Putamen (tissue), 1 donor: ENCODE measurements at regions not wholly inside any gene's neighbourhood (a gene's known extent, or its start where the extent isn't known, plus 50 kb on each side); places are given as distances from the start of the nearest gene placed in this dataset.
"Not testable (repeated sequence)": the region's sequence is repeated elsewhere in the genome, so short reads cannot be mapped to it uniquely, and the experiment has no call there.

Experiments
- DNase-seq: peaks from one replicate; pipeline ENCODE4 v3.0.0-alpha.2; 2016; ENCODE audit warnings: low spot score

DNA sequence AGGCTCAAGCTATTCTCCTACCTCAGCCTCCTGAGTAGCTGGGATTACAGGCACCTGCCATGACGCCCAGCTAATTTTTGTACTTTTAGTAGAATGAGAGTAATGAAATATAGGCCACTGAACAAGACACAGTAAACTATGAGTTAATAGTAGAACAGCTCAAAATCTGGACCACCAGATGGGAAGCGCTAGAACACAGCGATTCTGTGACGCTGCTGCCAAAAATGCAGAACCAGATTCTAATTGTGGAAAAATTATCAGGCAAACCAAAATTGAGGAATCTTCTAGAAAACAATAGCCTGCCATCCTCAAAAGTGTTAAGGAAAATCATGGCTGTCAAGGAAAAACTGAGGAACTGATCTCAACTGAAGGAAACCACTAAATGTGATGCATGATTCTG, 111.4 kb upstream of the TIAM1 start:
- DNase-seq: no peak

DNA sequence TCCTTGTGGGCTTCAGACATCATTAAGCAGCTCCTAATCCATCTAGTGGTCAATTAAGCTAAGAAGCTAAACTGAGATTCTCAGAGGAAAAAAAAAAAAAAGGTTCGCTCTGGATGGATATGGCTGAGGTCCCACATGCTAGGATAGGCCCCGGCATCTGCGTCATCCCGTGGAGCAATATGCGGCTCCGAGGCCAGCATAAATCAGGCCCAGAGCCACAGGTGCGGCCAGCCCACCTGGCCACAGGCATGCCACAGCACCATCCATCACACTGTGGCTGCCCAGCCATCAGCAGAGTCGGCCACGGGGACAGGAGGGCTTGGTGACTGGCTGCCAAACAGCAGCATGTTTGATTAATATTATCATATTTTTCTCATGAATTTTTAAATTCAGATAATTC, 106.9 kb upstream of the TIAM1 start:
- no peak for DNase-seq

DNA sequence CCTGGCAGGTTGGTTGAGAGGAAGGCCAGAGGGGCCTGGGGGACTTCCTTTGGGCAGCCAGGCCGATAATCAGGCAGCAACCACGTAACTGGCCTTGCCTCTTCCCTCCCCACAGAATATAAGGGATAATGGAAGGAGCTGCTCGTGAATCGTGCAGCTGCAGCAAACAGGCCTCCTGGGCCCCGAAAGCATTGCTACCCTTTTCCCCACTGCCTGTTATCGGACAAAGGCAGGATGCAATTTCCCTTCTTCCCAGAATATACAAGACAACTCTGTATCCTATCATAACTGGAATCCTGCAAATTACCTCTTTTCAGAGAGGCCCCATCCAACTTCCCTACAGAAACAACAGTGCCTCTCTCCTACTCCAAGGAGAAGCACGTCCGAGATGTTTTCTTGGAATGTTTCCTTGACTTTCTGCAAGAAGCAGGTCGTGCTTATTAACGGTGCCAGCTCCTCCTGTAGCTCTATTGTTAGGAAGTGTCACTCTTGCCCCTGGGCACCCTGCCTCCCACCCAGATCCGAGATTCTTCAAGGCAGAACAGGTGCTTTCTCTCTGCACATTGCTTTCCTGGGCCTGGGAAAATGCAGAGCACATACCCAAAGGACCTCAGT, 106.0 kb upstream of the TIAM1 start:
- DNase-seq: no peak

DNA sequence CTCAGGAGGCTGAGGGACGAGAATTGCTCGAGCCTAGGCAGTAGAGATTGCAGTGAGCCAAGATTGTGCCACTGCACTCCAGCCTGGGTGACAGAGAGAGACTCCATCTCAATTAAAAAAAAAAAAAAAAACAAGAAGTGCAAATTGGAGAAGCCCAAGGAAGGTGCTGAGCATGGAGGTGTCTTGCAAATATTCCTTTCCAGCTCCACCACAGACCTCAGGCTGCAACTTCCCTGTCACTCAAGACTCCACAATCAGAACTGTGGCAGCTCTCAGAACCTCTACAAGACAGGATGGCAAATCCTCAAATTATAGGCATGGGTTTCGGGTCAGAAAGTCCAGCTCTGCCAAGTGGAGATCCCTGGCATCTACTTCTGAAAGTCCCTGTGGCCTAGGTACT, 104.4 kb upstream of the TIAM1 start:
- DNase-seq: no peak

DNA sequence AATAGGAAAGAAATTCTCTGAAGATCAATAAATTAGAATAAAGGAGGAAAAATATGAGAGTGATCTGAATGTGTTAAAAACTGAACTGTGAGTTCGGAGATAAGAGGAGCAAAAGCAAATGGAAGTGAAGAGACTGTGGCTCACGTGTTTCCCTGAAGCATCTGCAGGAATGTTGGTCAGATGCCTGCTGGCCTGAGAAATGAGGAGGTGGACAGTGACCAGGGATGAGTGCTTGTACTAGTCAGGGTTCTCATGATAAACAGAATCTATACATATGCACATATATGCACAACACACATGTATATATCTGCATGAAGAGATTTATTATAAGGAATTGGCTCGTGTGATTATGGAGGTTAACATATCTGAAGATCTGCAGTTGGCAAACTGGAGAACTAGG, 103.4 kb upstream of the TIAM1 start:
- no peak for DNase-seq

DNA sequence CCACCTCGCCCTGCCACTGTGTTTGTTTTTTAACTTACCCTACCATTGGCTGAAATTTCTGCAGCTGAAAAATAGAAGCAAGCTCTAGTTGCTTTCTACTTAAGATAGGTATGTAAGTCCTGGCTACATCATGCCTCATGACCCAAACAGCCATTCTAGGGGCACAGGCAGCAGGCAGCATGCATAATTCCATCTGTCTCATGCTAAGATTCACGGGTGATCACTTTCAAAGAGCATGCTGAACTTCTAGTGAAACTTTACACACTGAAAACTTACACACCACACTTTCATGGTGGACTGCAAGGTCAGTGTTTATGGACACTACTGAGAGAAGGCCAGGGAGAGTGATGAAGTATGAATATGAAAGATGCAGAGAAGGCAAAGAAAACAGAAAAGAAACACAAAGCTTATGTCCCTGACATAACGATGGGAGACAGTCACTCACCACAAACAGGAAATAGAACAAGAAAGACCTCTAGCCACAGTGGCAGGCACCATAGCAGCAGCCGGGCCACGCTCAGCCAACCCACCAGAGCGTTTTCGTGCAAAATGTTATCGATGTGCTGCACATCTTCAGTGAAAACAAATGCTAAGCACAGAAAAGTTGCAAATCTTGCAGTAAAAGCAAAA, 102.3 kb upstream of the TIAM1 start:
- DNase-seq: no peak

DNA sequence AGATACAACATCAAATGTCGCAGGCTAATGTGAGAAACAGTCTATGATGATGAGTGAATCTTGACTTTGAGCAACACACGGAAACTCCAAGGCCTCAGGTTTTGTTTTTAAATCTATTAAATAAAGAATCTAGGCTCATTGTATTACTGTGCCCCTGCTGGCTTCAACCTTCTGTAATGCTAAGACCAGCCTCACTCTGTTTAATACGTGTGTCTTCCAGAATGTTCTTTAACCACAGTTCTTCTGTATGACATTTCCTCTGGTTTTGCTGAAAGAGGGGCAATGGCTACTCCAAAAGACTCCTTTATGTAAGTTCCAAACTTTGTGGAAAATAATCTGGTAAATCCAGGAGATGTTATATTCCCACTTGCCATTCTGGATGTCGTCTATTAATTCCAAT, 101.1 kb upstream of the TIAM1 start:
- DNase-seq: no peak

DNA sequence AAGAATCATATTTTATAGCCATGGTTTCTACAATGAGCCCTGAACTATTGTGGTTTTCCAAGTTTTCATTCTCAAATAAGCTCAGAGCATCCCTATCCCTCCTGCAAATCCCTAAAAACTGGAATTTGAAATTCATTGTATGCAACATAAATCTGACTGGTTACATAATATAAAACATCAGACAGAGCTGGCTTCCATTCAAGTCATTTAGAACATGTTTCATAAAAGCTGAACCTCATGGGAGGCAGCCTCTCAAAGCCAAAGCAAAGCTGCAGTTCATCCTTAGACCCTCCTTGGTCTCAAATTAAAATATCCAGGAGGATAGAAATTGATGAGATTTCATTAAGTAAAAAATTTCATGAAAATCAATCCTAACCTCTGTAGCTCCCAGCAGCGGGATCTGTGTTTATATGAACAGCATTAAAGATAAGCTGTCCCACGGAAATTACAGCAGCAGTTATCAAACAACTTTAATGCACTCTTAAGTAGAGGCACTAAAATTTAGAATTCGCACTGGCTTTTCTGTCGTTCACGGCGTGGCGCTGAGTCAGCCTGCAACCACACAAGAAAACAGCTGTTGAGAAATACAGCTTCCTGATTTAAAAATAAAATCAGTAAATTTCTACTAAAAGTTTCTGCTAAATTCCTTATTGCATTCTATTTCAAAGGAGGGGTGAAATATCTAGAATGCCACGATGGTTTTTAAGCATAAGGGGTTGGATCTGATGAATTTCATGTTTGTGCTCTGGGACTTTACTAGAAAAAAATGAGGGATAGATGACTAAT, 99.9 kb upstream of the TIAM1 start:
- no peak for DNase-seq

DNA sequence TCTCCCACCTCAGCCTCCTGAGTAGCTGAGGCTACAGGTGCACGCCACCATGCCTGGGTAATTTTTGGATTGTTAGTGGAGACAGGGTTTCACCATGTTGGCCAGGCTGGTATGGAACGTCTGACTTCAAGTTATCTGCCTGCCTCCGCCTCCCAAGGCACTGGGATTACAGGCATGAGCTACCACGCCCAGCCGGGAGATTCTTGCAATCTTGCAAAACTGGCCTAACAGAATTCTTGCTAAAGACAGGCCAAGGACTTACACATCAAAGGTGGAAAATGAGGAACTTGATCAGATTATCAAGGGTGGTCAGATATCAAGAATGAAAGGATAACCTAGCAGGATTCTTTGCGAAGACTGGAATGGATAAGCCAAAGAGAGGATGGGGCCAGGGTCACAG, 98.3 kb upstream of the TIAM1 start:
- no peak for DNase-seq

DNA sequence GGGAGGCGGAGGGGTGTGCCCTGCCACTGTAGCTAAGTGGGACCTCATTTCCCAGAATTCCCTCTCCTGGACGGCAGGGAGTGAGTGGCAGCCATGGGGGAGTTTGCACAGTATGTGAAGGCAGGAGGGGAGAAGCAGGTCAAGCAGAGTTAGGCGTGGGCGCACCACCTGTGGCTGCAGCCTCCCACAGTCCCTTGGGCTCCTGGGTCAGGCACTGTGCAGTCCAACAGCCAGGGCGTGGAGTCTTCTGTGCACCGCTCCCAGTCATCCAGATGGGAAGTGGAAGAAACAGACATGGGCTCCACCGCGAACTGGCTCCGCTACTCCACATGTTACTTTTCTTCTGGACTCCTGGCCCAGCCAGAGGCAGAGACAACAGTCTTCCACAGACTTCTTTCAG, 85.4 kb upstream of the TIAM1 start:
- no peak for DNase-seq

DNA sequence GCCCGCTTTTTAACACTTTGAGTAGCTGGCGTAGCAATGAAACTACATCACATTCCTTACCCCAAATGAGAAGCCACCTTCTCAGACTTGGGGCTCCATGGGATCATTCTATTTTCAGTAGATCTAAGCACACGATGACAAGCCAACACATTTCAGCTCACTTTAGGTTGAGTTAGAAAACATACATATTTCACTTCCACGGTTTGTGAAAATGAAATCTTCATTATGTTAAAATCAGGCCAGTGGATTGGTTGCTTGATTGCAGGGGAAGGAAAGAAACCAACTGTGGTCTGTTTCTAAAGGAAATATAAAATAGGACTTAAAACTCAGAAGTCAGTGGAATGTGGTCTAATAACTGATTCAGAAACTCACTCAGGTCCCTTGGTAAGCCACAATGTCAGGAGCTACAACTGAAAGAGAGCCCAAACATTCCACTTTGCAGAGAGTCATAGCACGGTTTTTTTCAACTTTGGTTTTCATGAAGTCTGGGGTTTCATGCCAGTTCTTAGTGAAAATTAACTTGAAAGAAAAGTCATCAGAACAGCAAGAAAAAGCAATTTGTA, 82.3 kb upstream of the TIAM1 start:
- no peak for DNase-seq

DNA sequence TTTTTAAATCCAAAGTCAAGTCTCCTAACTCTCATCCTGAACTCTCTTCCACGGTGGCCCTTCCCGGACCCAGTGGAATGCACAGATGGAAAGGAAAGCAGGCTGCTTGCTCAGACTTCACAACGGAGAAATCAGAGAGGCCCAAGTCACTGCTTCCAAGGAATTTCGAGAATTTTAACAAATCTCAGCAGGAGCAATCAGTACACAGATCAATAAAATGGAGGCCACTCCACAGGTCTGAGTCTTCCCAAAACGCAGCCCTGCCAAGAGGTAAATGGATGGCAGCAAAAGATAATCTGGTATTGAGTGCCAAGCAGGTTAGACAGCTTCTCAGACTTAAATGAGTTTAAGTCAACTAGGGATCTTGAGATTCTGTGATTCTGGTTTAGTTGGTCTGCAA, 81.1 kb upstream of the TIAM1 start:
- no peak for DNase-seq

DNA sequence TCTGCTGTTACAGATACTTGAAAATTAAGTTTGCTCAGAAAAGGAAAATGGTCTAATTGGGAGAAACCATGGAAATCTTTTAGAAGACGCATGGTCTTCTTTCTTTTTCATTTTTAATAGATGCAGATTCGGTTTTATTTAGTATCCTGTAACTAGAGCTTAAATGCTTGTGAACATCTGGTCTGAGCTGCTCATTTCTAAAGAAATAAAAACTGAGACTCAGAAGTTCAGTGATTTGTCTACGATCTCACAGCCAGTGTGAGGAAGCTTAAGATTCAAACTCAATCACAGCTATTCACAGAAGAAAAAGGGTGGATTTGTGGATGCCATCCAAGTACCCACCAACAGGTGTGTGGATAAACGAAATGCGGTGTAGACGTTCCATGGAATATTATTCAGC, 80.0 kb upstream of the TIAM1 start:
- no peak for DNase-seq

DNA sequence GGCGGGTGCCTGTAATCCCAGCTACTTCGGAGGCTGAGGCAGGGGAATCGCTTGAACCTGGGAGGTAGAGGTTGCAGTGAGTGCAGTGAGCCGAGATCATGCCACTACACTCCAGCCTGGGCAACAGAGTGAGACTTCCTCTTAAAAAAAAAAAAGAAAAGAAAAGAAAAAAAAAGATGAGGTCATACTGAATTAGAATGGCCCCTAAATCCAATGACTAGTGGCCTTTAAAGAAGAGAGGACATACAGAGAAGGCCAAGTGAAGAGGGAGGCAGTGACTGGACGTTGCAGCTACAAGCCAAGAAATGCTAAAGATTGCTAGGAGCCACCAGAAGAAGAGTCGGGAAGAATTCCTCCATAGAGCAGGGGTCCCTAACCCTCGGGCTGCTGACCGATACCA, 76.9 kb upstream of the TIAM1 start:
- no peak for DNase-seq

DNA sequence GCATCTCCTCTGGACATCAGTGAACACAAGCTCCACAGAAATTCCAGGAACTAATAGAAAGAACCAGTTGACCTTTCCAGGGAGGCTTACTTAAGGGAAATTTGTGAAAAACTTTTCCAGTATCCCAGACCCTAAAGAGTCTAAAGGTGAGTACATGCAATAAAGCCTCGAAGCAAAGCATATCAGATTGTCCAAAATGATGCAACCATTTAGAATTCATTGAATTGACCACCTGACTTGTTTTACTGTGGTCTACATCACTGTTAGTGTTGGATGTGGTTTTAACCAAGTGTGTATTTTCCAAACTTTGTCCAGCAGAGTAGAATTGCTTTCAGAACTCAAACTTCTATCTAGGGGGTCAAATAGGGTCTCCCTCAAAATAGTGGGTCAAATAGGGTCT, 76.3 kb upstream of the TIAM1 start:
- no peak for DNase-seq

DNA sequence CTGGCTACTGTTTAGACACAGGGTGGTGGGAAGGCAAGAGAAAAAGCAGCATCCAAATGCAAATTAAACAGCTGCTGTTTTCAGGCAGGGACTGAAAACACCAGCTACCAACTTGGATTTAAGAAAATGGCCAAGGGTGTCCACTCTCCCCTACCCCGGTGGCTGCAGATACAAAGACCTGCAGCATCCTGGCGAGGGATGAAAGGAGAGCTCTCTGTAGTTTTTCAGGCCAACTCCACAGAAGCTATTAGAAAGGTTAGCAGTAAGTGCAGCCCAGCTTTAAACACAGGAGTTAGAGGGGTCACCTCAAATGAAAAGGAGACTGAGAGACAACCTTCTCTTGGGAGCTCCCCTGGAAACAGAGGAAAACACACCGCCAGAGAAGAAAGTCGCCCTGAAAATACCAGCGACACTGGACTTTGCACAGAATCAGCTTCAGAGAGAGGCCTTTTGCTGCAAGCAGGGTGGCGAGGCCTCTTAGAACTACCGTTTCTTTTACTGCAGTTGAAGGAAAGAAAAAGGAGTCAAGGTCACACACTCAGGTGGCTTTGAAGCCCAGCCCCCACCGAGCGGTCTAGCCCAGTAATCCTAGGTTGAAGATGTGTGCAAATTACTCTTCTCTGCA, 74.4 kb upstream of the TIAM1 start:
- no peak for DNase-seq

DNA sequence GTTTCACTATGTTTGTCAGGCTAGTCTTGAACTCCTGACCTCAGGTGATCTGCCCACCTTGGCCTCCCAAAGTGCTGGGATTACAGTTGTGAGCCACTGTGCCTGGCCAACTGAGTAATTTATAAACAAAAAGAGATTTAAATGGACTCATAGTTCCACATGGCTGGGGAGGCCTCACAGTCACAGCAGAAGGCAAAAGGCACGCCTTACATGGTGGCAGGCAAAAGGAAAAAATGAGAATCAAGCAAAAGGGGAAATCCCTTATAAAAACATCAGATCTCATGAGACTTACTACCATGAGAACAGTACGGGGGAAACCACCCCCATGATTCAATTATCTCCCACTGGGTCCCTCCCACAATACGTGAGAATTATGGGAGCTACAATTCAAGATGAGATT, 73.2 kb upstream of the TIAM1 start:
- not testable (repeated sequence) for DNase-seq

DNA sequence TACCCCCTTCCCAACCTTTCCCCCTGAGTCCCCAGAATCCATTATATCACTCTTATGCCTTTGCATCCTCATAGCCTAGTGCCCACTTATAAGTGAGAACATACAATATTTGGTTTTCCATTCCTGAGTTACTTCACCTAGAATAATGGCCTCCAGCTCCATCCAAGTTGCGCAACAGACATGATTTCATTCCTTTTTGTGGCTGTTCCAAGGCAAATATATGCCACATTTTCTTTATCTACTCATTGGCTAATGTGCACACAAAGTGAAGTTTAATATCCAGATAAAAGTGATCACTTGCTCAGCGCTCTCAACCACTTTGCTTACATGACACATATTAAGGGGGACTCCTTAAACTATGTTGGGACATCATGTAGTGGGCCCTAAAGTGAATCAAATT, 72.4 kb upstream of the TIAM1 start:
- DNase-seq: no peak

DNA sequence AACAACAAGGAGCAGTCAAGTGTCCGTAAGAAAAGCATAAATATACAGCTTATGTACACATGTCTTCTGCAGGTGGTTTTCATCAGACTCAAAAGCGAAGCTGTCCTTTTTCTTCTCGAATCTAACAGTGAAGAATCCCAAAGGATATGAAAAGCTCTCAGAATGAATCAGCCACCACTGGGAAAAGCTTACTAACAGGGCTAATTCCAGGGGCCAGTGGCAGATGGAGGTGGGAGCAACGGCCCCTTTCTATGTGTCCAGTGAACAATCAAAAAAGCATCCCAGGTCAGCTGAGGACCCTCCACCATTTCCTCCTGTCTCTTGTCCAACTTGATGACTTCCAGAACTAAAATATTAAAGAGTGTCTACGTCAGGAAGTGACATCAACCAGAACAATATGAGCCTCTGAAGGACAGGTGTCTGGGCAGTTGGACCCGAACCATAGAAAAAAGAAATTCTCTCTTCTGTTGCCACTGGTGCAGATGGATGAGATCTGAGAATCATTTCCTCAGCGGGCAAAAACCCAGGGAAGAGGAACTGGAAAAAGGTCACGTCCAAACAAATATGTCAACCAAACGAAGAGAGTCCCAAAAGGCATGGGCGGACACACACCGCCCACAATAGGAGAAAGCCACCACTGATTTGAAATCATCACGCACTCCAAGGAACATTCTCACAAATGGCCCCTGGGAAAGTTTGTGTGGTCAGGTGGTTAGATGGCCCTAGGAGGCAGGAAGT, 70.4 kb upstream of the TIAM1 start:
- DNase-seq: no peak

DNA sequence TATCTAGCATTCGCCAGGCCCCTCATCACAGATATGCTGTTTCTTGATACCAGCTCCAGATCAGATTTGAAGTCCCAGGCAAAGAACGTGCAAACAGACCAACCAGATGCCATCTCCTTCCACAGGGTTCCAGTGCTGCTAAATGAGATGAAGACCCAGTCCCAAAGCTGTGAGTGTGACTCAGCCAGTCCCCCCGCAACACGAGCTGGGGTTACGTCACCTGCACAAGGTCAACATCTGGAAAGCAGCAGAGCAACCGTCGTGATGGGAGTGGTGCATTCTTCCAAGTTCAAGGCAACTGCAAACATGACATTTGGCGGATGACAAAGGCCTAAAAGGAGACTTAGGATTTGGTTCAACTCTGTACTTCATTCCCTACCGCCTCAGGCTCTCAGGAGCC, 69.6 kb upstream of the TIAM1 start:
- no peak for DNase-seq

DNA sequence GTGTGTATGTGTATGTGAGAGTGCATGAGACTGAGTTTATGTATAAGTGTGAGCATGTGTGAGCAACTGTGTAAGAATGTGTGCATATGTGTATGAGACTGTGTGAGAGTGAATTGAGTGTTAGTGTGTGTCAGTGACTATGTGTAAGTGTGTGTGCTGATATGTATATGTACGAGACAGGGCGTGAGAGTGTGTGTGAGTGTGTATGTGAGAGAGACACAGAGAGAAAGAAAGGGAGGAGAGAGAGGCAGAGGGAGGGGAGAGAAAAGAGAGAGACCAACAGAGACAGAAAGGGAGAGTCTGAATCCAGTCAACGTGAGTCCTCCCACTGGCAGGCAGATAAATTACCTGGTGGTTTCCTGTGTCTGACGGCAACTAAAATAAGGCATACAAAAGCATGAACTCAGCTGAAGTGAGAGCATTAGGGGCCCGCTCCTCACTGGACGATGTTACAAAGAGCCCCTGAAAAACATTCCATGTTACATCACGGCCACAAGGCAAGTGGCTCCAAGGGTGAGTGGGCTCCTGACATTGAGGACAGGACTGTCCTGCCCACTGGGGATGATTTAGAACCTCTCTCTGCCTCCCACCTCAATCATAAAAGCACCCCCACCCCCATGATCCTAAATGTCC, 66.6 kb upstream of the TIAM1 start:
- no peak for DNase-seq
